NT2/D1 (cell line): ENCODE measurements at regions not wholly inside any gene's neighbourhood (a gene's known extent, or its start where the extent isn't known, plus 50 kb on each side); places are given as distances from the start of the nearest gene placed in this dataset.
"Not testable (repeated sequence)": the region's sequence is repeated elsewhere in the genome, so short reads cannot be mapped to it uniquely, and the experiment has no call there.

Experiments used
- DNase-seq: peaks from one replicate; pipeline ENCODE4 v3.0.0-alpha.2; 2011; ENCODE audit warnings: low read depth, low spot score
- H3K27me3 ChIP-seq: 2 replicates; pipeline ENCODE4 v1.6.0; 2011; ENCODE audit warnings: mild to moderate bottlenecking; ENCODE audit not compliant: insufficient read length, insufficient read depth
- H3K36me3 ChIP-seq: 2 replicates; pipeline ENCODE4 v1.6.1; 2011; ENCODE audit warnings: mild to moderate bottlenecking, low read length, mixed read lengths; ENCODE audit not compliant: insufficient read depth, insufficient read length
- H3K4me1 ChIP-seq: 2 replicates; pipeline ENCODE4 v1.5.1; 2011; ENCODE audit not compliant: insufficient read depth, insufficient read length
- H3K4me3 ChIP-seq: 2 replicates; pipeline ENCODE4 v1.5.1; 2011; ENCODE audit warnings: low read depth; ENCODE audit not compliant: insufficient read length
- H3K9ac ChIP-seq: 2 replicates; pipeline ENCODE4 v1.6.0; 2011; ENCODE audit warnings: low read depth; ENCODE audit not compliant: insufficient read length
- H3K9me3 ChIP-seq: 2 replicates; pipeline ENCODE4 v1.5.1; 2011; ENCODE audit warnings: mild to moderate bottlenecking, low read length; ENCODE audit not compliant: insufficient read depth
- SUZ12 ChIP-seq: IDR thresholded peaks from 2 replicates; pipeline ENCODE4 v1.6.1; 2011; ENCODE audit not compliant: insufficient read length, insufficient read depth; ENCODE audit errors: extremely low read depth
- YY1 ChIP-seq: IDR thresholded peaks from 2 replicates; pipeline ENCODE4 v1.6.1; 2011; ENCODE audit not compliant: insufficient read length, insufficient read depth
- ZNF274 ChIP-seq: IDR thresholded peaks from 2 replicates; pipeline ENCODE4 v1.6.1; 2011; ENCODE audit warnings: mild to moderate bottlenecking, low read depth, low read length

GRCh38 chr6:157727629-157728182 is 95.3 kb upstream of the SNX9 start:
- TF ChIP-seq SUZ12 (no peak), YY1 (no peak), ZNF274 (no peak)
- no peak overlapping the region for H3K9ac ChIP-seq
- no peak for DNase-seq

GRCh38 chr6:157728183-157728881 is 94.7 kb upstream of the SNX9 start:
- no peak overlapping the region for H3K9ac ChIP-seq
- no peak for TF ChIP-seq ZNF274
- TF ChIP-seq SUZ12, result no peak
- TF ChIP-seq YY1, result no peak
- no peaks in the 10 kb centered on the region for H3K27me3 ChIP-seq
- H3K4me3 ChIP-seq, result no peak overlapping the region
- H3K9me3 ChIP-seq, result peaks cover 19% of the 10 kb centered on the region
- H3K4me1 ChIP-seq, result no peaks in the 10 kb centered on the region
- no peaks in the 10 kb centered on the region for H3K36me3 ChIP-seq
- DNase-seq, result no peak

More at GRCh38 chr6:157727629-157728182, 95.3 kb upstream of the SNX9 start:
- Histone ChIP-seq H3K9me3 (peaks cover 19% of the 10 kb centered on the region), H3K4me3 (no peak overlapping the region), H3K4me1 (no peaks in the 10 kb centered on the region), H3K36me3 (no peaks in the 10 kb centered on the region), H3K27me3 (no peaks in the 10 kb centered on the region)

GRCh38 chr6:157731221-157731620 is 91.8 kb upstream of the SNX9 start:
- H3K36me3 ChIP-seq, result no peaks in the 10 kb centered on the region
- H3K27me3 ChIP-seq, result no peaks in the 10 kb centered on the region
- no peak overlapping the region for H3K4me3 ChIP-seq
- no peak for DNase-seq
- TF ChIP-seq YY1 (no peak), ZNF274 (no peak), SUZ12 (no peak)
- no peaks in the 10 kb centered on the region for H3K4me1 ChIP-seq
- H3K9me3 ChIP-seq, result no peaks in the 10 kb centered on the region
- no peak overlapping the region for H3K9ac ChIP-seq

DNA sequence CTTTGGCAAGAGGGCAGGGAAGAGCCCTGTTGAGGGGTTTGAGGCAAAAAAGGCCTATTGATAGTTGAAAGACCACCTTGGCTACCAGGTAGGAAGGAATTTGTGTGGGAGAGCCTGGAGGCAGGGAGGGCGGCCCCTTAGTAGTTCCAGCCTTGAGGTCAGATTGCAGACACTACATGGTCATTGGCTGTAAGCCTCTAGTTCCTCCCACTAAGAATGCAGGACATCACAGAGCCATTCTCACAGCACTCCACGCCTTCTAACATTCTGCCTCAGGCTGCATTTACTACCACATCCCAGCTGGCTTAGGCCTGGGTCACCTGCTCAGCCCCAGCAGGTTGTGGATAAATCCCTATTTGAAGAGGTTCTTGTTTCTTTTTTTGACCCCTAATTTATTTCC is 91.0 kb upstream of the SNX9 start:
- H3K9me3 ChIP-seq, result no peaks in the 10 kb centered on the region
- no peaks in the 10 kb centered on the region for H3K27me3 ChIP-seq
- DNase-seq, result no peak
- TF ChIP-seq ZNF274, result no peak
- no peak for TF ChIP-seq YY1
- TF ChIP-seq SUZ12, result no peak
- no peak overlapping the region for H3K4me3 ChIP-seq
- no peaks in the 10 kb centered on the region for H3K36me3 ChIP-seq
- no peaks in the 10 kb centered on the region for H3K4me1 ChIP-seq
- H3K9ac ChIP-seq, result no peak overlapping the region

DNA sequence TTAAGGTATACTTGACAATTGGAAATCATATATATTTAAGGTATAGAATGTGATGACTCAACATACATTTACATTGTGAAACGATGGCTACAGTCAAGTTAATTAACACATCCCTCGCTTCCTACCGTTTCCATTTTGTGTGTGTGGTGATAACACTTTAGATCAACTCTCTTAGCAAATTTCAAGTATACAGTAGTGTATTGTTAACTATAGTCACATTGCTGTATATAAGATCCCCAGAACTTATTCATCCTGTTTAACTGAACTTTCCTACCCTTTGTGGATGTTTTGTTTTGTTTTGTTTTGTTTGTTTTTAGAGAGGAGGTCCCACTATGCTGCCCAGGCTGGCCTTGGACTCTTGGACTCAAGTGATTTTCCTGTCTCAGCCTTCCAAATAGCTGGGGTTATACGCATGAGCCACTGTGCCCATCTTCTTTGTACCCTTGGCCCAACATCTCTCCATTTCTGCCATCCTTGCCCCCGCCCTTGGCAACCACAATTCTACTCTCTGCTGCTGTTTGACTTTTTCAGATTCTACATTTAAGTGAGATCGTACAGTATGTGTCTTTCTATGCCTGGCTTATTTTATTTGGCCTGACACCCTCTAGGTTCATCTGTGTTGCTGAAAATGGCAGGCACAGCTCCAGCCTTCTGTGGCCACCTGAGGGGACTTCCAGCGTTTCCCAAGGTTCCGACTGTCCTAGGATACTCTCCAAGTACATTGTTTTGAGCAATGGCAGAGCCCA is 90.5 kb upstream of the SNX9 start:
- DNase-seq, result no peak
- Histone ChIP-seq H3K9ac (no peak overlapping the region), H3K4me3 (no peak overlapping the region), H3K4me1 (no peaks in the 10 kb centered on the region), H3K9me3 (no peaks in the 10 kb centered on the region), H3K36me3 (no peaks in the 10 kb centered on the region), H3K27me3 (no peaks in the 10 kb centered on the region)
- TF ChIP-seq YY1, result no peak
- no peak for TF ChIP-seq ZNF274
- no peak for TF ChIP-seq SUZ12

DNA sequence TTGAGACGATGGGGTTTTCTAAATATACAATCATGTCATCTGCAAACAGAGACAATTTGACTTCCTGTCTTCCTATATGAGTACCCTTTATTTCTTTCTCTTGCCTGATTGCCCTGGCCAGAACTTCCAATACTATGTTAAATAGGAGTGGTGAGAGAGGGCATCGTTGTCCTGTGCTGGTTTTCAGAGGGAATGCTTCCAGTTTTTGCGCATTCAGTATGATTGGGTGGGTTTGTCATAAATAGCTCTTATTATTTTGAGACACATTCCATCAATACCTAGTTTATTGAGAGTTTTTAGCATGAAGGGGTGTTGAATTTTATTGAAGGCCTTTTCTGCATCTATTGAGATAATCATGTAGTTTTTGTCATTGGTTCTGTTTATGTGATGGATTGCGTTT is 86.5 kb upstream of the SNX9 start:
- not testable (repeated sequence) for H3K27me3 ChIP-seq, H3K4me1 ChIP-seq, DNase-seq, H3K9ac ChIP-seq, H3K36me3 ChIP-seq, H3K4me3 ChIP-seq, H3K9me3 ChIP-seq

- Histone ChIP-seq H3K4me3 (no peak overlapping the region), H3K9me3 (no peaks in the 10 kb centered on the region; the same call in 1 of the 2 replicates), H3K27me3 (no peaks in the 10 kb centered on the region), H3K4me1 (no peaks in the 10 kb centered on the region), H3K9ac (no peak overlapping the region), H3K36me3 (no peaks in the 10 kb centered on the region)
- TF ChIP-seq ZNF274 (no peak), YY1 (no peak), SUZ12 (no peak)
- no peak for DNase-seq
Observed at GRCh38 chr6:157741321-157741947, 81.6 kb upstream of the SNX9 start.
